Stimulated activated CD4-positive, alpha-beta T cell treated with anti-CD3 and anti-CD28 coated beads, Interleukin-4, amount 100 ng/mL, for 4 hours (primary cell): ENCODE measurements at regions not wholly inside any gene's neighbourhood (a gene's known extent, or its start where the extent isn't known, plus 50 kb on each side); places are given as distances from the start of the nearest gene placed in this dataset.
"Not testable (repeated sequence)": the region's sequence is repeated elsewhere in the genome, so short reads cannot be mapped to it uniquely, and the experiment has no call there.

Source experiments
- DNase-seq, 2 experiments: peaks; one replicate each; pipeline ENCODE4 v3.0.0-alpha.2; 2020

DNA sequence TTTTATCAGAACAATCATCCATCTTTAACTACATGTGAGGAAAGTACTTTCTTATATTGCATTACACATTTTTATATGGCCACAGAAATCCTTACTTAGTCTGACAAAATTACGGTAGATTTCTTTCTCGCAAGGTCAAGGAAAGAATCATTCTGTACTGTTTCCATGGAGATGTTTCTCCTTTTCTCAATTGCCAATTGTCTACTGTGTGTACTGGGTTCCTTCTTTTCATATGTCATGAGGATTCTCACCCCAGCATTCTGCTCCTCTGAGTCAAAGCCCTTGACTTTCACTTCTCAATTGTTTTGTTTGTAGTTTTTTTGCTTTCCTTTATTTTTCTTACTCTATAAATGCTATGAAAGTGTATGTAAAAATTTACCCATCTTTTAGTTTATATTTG lies 99.3 kb upstream of the AGAP9 start:
- not testable (repeated sequence) for DNase-seq

DNA sequence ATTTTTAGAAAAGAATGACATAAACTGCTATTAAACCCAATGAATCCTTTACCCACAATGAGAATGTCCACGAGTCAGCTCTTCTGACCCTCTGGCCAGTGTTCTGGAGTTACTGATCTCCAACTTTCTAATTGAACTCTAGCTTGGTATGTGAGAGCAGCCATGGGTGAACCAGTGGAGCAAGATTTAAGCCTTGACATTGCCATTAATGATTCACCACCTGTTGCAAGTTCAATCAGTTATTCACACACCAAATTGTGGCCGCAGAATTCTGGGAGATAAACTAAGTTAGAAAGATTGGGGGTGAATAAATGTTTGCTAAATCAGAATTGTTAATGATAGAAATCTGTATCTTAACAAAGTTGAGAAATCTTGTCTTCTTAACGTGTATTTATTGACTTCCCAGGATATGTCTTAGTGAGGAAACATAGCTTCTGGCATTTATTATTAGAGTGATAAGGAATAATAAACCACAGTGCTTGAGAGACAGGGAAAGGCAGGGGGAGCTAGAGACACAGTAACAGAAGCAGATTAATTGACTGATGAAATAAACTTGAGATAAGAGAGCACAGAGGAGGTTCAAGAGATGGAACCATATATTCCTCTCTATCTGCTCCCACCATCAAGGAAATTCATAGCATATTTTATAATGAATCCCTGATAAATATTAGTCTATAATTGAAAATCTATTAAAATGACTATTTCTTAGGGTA lies 96.0 kb upstream of the AGAP9 start:
- not testable (repeated sequence) for DNase-seq

DNA sequence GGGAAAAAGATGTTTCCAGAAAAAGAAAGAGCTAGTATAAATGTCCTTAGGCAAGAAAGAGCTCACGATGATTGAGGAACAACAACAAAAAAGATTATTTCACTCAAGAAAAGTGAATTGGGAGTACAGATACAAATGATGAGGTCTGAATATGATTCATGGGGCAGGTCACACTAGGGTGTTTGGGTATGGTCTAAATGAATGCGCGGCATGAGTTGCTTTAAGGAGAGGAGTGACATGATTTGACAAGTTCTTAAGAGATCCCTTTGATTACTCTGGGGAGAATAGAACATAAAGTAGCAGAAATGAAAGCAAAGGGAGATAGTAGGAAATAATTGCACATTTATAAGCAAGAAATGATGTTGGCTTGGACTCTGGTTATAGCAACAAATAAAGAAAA lies 85.9 kb upstream of the AGAP9 start:
- not testable (repeated sequence) for DNase-seq

DNA sequence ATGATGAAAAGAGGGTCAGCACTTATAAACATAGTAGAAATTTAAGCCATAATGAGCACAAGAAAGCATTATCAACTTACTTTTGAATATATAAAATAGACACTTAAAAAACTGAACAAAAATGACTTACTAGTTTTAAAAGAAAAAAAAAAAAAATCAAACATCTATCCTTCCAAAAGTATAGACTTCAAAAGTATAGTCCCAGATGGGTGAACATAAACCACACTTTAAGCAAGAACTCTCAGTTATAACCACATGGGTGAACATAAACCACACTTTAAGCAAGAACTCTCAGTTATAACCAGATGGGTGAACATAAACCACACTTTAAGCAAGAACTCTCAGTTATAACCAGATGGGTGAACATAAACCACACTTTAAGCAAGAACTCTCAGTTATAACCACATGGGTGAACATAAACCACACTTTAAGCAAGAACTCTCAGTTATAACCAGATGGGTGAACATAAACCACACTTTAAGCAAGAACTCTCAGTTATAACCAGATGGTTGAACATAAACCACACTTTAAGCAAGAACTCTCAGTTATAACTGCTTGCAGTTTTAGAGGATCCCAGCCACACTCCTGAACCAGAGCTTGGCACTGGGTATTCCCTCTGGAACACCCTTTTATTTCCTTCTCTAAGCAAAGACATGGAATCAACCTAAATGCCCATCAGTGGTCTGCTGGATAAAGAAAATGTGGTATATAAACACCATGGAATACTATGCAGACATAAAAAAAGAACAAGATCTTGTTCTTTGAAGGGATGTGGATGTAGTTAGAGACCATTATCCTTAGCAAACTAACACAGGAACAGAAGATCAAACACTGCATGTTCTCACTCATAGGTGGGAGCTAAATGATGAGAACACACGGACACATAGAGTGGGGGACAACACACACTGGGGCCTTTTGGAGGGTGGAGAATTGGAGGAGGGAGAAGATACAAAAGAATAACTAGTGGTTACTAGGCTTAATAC lies 82.6 kb upstream of the AGAP9 start:
- not testable (repeated sequence) for DNase-seq

DNA sequence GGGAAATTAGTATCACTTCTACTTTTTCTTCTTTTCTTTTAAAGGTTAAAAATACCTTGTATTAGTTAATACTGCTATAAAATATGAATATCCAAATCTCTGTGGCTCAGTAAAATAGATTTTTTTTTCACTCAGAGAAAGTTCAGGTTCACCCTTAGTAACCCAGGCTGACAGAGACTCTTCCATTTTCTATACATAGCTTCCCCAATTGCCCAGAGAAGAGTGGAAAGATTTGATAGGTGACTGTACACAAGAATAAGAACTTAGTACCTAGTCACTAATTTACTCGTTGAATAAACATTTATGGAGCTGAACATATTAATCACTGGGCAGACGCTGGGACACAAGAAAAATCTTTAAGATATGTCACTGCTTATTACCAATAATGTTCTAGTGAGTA lies 77.2 kb upstream of the AGAP9 start:
- not testable (repeated sequence) for DNase-seq

DNA sequence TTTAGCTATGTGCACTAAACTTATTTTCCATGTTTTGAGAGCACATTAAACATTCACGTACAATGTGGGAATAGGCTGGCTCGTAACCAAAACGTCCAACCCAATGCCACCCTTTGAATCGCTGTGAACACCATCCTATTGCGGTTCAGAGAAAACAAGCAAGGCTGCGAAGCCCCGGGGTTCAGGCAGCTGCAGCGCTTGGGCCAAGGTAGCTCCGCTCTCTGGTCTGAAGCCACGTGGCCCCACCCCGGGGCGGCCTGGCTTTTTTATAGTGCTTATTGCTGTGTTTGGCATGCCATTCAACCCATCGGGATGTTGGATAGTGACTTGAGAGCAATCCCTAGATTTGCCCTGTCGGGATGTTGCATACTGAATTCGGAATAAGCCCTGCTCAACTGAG lies 76.7 kb upstream of the AGAP9 start:
- not testable (repeated sequence) for DNase-seq

DNA sequence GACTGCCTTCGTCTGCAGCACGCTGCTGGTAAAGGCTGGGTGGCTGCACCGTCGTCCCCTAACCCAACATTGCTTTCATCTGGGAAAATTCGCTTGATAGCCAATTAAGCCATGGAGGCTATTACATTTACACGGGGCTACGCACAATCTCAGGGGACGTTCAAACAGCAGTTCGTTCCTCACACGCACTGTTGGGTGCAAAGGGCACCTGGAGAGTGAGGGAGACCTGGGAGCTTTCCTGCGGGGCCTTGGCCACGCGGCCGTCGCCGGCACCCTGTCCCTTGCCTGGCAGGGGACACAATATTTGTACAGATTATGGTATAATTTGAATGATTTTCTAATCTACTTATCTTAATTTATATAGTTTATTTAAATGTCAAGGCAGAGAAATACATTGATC lies 76.2 kb upstream of the AGAP9 start:
- not testable (repeated sequence) for DNase-seq

DNA sequence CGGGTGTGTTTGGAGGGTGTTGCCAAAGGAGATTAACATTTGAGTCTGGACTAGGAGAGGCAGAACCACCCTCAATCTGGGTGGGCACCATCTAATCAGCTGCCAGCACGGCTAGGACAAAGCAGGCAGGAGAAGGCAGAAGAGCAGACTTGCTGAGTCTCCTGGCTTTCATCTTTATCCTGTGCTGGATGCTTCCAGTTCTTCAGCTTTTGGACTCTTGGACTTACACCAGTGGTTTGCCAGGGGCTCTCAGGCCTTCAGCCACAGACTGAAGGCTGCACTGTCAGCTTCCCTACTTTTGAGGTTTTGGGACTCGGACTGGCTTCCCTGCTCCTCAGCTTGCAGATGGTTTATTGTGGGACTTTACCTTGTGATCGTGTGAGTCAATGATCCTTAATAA lies 70.4 kb upstream of the AGAP9 start:
- not testable (repeated sequence) for DNase-seq

DNA sequence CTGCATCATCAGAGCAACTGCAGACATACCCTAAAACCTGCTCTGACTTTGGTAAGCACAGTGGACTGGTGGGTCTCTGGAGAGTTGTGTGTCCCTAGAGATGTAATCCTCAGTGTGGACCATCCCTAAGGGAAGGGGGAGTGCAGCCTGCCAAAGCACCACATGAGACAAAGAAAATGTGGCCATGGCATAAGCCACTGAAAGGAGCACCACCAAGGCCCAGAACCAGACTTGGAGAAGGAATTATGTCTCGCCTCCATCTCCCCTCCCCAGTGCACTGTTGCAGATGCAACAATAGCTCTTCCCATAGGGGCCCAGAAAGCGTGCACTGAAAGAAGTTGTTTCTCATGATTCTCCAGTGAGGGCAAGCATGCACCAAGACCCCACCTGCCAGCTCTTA lies 69.7 kb upstream of the AGAP9 start:
- not testable (repeated sequence) for DNase-seq

DNA sequence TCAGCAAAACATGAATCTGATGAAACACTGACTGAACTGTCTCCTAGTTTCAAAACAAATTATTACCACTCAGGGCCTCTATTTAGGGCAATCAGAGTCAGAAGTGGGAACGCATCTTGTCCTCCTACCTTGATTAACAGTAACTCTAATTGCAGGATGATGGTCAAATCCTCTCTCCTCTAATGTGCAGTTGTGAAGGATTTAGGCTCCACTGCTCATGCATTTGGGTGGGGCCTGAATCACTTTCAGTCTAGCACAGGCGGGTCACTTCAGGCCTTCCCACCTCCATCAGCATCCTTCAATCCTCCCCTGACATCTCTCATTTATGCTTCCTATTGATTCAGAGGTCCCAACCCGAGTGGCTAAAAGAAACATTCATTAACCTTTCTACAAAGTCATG lies 67.5 kb upstream of the AGAP9 start:
- not testable (repeated sequence) for DNase-seq

DNA sequence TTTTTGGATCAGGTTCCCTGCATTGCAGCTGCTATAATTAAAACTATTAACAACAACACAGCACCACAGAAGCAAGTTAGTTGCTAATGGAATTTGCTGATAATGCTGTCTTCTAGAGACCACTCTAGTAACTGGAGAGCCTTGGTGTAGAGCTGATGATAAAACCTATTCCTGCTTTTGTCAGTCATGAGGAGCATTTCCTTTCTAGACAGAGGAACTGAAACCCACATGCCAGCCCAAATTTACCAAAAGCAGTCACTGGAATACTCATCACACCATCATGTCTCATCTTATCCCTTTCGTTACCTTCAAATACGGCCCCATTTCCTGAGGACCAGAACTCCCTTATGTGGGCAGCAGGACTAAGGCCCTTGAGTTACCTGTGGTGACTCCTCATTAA lies 67.1 kb upstream of the AGAP9 start:
- DNase-seq, result not testable (repeated sequence)

DNA sequence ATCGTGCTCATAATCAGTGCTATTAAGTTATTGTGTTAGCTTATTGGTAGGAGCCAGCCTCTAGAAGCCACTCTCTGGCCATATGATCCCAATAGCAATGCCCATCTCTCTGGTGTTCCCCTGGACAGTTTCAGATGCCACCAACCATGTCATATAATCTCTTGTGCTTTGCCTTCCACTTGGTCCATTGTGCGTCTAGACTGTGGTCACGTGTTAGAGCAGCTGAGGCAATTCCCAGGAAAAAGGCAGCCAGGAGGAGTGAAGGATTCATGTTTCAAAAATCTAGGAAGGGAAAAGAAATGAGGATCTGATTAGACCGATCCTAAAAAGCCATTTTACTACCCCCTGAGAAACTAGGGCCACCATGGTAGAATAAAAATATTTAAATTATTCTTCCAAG lies 58.6 kb upstream of the AGAP9 start:
- DNase-seq, result not testable (repeated sequence)

DNA sequence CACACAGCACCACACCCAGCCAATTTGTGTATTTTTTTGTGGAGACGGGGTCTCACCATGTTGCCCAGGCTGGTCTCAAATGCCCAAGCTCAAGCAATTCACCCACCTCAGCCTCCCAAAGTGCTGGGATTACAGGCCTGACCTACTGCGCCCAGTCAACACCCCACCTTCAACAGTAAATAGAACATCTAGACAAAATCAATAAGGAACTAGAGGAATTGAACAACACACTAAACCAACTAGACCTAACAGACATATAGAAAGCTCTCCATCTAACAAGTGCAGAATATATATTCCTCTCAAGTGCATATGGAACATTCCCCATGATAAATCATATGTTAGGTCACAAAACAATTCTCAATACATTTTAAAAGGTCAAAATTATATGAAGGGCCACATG lies 56.6 kb upstream of the AGAP9 start:
- DNase-seq, result not testable (repeated sequence)

DNA sequence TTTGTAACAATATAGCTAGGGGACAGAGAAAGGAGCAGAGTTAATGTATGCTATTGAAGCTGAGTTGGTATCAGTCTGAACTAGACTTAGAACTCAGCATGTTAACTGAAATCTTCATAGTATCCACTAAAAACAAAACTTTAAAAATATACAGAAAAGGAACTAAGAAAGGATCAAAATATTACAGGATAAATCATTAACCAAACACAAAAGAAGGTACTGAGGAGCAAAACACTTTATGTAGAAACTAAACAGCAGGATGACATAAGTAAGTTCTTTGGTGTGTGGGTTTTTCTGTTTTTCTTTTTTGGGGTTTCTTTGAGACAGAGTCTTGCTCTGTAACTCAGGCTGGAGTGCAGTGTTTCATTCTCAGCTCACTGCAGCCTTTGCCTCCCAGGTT lies 55.1 kb upstream of the AGAP9 start:
- not testable (repeated sequence) for DNase-seq
